ENCODE measurements at regions not wholly inside any gene's neighbourhood (a gene's known extent, or its start where the extent isn't known, plus 50 kb on each side); places are given as distances from the start of the nearest gene placed in this dataset.

- TF ChIP-seq, protein P1, sequence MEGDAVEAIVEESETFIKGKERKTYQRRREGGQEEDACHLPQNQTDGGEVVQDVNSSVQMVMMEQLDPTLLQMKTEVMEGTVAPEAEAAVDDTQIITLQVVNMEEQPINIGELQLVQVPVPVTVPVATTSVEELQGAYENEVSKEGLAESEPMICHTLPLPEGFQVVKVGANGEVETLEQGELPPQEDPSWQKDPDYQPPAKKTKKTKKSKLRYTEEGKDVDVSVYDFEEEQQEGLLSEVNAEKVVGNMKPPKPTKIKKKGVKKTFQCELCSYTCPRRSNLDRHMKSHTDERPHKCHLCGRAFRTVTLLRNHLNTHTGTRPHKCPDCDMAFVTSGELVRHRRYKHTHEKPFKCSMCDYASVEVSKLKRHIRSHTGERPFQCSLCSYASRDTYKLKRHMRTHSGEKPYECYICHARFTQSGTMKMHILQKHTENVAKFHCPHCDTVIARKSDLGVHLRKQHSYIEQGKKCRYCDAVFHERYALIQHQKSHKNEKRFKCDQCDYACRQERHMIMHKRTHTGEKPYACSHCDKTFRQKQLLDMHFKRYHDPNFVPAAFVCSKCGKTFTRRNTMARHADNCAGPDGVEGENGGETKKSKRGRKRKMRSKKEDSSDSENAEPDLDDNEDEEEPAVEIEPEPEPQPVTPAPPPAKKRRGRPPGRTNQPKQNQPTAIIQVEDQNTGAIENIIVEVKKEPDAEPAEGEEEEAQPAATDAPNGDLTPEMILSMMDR (conservative IDR thresholded peaks at IDR 0.05; ENCODE audit: low read depth, low read length) = no peak
- TF ChIP-seq MAZ (IDR thresholded peaks at IDR 0.05; ENCODE audit: borderline replicate concordance, low read depth, low read length) (no peak), FOS (IDR thresholded peaks at IDR 0.05; ENCODE audit: low read depth, low read length) (no peak), MXI1 (IDR thresholded peaks at IDR 0.05; ENCODE audit: borderline replicate concordance, low read depth, low read length) (no peak), RAD21 (IDR thresholded peaks at IDR 0.05; ENCODE audit: low read length) (no peak), RCOR1 (IDR thresholded peaks at IDR 0.05; ENCODE audit: insufficient replicate concordance, low read length) (no peak)
Observed at GRCh38 chr17:33560871-33561270, 267.8 kb upstream of the ASIC2 start.

Data from IMR-90 (cell line).